Endodermal cell (in vitro differentiated cells): ENCODE measurements at regions not wholly inside any gene's neighbourhood (a gene's known extent, or its start where the extent isn't known, plus 50 kb on each side); places are given as distances from the start of the nearest gene placed in this dataset.

Experiments used
- DNase-seq: peaks from one replicate; pipeline ENCODE4 v3.0.0-alpha.2; 2017
- H3K27ac ChIP-seq: 2 replicates; pipeline ENCODE4 v1.5.1; 2013; ENCODE audit warnings: mild to moderate bottlenecking, low read depth, low read length, moderate library complexity
- H3K27me3 ChIP-seq: 2 replicates; pipeline ENCODE4 v1.6.1; 2013; ENCODE audit warnings: mild to moderate bottlenecking, low read length, moderate library complexity; ENCODE audit not compliant: insufficient read depth, control insufficient read depth, poor library complexity, severe bottlenecking
- H3K36me3 ChIP-seq: 2 replicates; pipeline ENCODE4 v1.7.0; 2013; ENCODE audit warnings: mild to moderate bottlenecking, low read length, moderate library complexity; ENCODE audit not compliant: control insufficient read depth, insufficient read depth
- H3K4me1 ChIP-seq: one replicate; pipeline ENCODE4 v1.7.0; 2013; ENCODE audit warnings: low read length; ENCODE audit not compliant: control insufficient read depth, insufficient read depth
- H3K4me3 ChIP-seq: 2 replicates; pipeline ENCODE4 v1.5.1; 2013; ENCODE audit warnings: mild to moderate bottlenecking, low read length, moderate library complexity
- H3K9ac ChIP-seq: 2 replicates; pipeline ENCODE4 v1.6.1; 2013; ENCODE audit warnings: mild to moderate bottlenecking, low read length, moderate library complexity; ENCODE audit not compliant: poor library complexity, severe bottlenecking; ENCODE audit errors: extremely low read depth
- H3K9me3 ChIP-seq: 2 replicates; pipeline ENCODE4 v1.6.1; 2013; ENCODE audit warnings: mild to moderate bottlenecking, low read length, moderate library complexity; ENCODE audit not compliant: control insufficient read depth
- H3K27ac Mint-ChIP-seq: 2 replicates; pipeline ENCODE4 v1.8.0; 2020; ENCODE audit warnings: mixed read lengths
- H3K27me3 Mint-ChIP-seq: 2 replicates; pipeline ENCODE4 v1.8.0; 2021; ENCODE audit warnings: mild to moderate bottlenecking, mixed read lengths; ENCODE audit not compliant: insufficient read depth
- H3K36me3 Mint-ChIP-seq: 2 replicates; pipeline ENCODE4 v1.8.0; 2020; ENCODE audit warnings: low read depth, mixed read lengths
- H3K4me1 Mint-ChIP-seq: 2 replicates; pipeline ENCODE4 v1.8.0; 2020; ENCODE audit warnings: mixed read lengths
- H3K4me3 Mint-ChIP-seq: 2 replicates; pipeline ENCODE4 v1.8.0; 2020; ENCODE audit warnings: mild to moderate bottlenecking, moderate library complexity, mixed read lengths
- H3K9me3 Mint-ChIP-seq: 2 replicates; pipeline ENCODE4 v1.8.0; 2020; ENCODE audit warnings: mild to moderate bottlenecking, mixed read lengths
- CTCF ChIP-seq: fragments of 200-600 bp; sonication (generic); conservative IDR thresholded peaks from 2 replicates; pipeline ENCODE4 v1.5.0; 2021; ENCODE audit warnings: antibody characterized with exemption, mild to moderate bottlenecking
- WGBS, 2 experiments: methylation state at CpG; one replicate each; pipeline versions ENCODE4 v1.1.5 to v1.1.7; 2013; ENCODE audit warnings: missing lambda C conversion rate in 2 of 2, mixed read lengths in 1 of 2; ENCODE audit not compliant: insufficient coverage in 1 of 2, insufficient read length in 1 of 2; 5-methylcytosine and 5-hydroxymethylcytosine counted together

- peaks cover 4% of the 10 kb centered on the region for H3K27me3 Mint-ChIP-seq
- H3K9ac ChIP-seq = no peak overlapping the region
- peak; percentile 29 for DNase-seq
- H3K4me3 Mint-ChIP-seq = no peak overlapping the region
- no peak overlapping the region for H3K27ac Mint-ChIP-seq
- H3K9me3 Mint-ChIP-seq = peaks cover 27% of the 10 kb centered on the region
- H3K27ac ChIP-seq = peak overlapping the region; percentile 11
- 87 to 91% methylated on average over 7 to 16 of the region's 16 CpGs for WGBS, 2 experiments
- peaks cover 26% of the 10 kb centered on the region for H3K9me3 ChIP-seq
- no peaks in the 10 kb centered on the region for H3K27me3 ChIP-seq
- no peak overlapping the region for H3K4me3 ChIP-seq
- H3K36me3 Mint-ChIP-seq = no peaks in the 10 kb centered on the region
- H3K4me1 Mint-ChIP-seq = no peaks in the 10 kb centered on the region
- no peaks in the 10 kb centered on the region for H3K4me1 ChIP-seq
- no peak for TF ChIP-seq CTCF
- H3K36me3 ChIP-seq = no peaks in the 10 kb centered on the region
Observed at GRCh38 chr2:239716536-239717318, 308.4 kb downstream of the NDUFA10 start.

- no peak for DNase-seq
- Histone ChIP-seq H3K4me3 (no peak overlapping the region), H3K27me3 (no peaks in the 10 kb centered on the region), H3K27ac (no peak overlapping the region), H3K36me3 (no peaks in the 10 kb centered on the region), H3K9ac (no peak overlapping the region), H3K4me1 (no peaks in the 10 kb centered on the region), H3K9me3 (peaks cover 28% of the 10 kb centered on the region)
- Mint-ChIP-seq H3K4me3 (no peak overlapping the region), H3K27me3 (peaks cover 4% of the 10 kb centered on the region), H3K4me1 (peaks cover 2% of the 10 kb centered on the region), H3K27ac (no peak overlapping the region), H3K36me3 (no peaks in the 10 kb centered on the region), H3K9me3 (peaks cover 29% of the 10 kb centered on the region)
- no peak for TF ChIP-seq CTCF
- 87 to 92% methylated on average over 5 to 6 of the region's 6 CpGs for WGBS, 2 experiments
Observed at GRCh38 chr2:239716009-239716408, 309.1 kb downstream of the NDUFA10 start.

- peaks cover 4% of the 10 kb centered on the region for H3K4me1 Mint-ChIP-seq
- Histone ChIP-seq H3K36me3 (no peaks in the 10 kb centered on the region), H3K9me3 (peaks cover 28% of the 10 kb centered on the region), H3K27me3 (no peaks in the 10 kb centered on the region), H3K27ac (no peak overlapping the region), H3K4me3 (no peak overlapping the region), H3K9ac (no peak overlapping the region), H3K4me1 (no peaks in the 10 kb centered on the region)
- H3K27me3 Mint-ChIP-seq = peaks cover 4% of the 10 kb centered on the region
- H3K27ac Mint-ChIP-seq = no peak overlapping the region
- peaks cover 29% of the 10 kb centered on the region for H3K9me3 Mint-ChIP-seq
- no peak for TF ChIP-seq CTCF
- peak; percentile 23 for DNase-seq
- WGBS, 2 experiments = 93 to 100% methylated on average over 5 to 15 of the region's 15 CpGs
- no peaks in the 10 kb centered on the region for H3K36me3 Mint-ChIP-seq
- H3K4me3 Mint-ChIP-seq = no peak overlapping the region
Observed at GRCh38 chr2:239715606-239716005, 309.5 kb downstream of the NDUFA10 start.
